Muscle layer of colon (tissue), 2 donors: ENCODE measurements at regions not wholly inside any gene's neighbourhood (a gene's known extent, or its start where the extent isn't known, plus 50 kb on each side); places are given as distances from the start of the nearest gene placed in this dataset.

ENCODE experiments used
- H3K27ac ChIP-seq: one replicate; pipeline ENCODE4 v1.7.0; 2013; ENCODE audit warnings: low read depth, mild to moderate bottlenecking, low read length, moderate library complexity
- H3K27me3 ChIP-seq, 2 donors: one replicate each; pipeline ENCODE4 v1.7.0; 2013; ENCODE audit warnings: low read length in 2 of 2, mild to moderate bottlenecking in 2 of 2; ENCODE audit not compliant: insufficient read depth in 2 of 2, control insufficient read depth in 1 of 2
- H3K36me3 ChIP-seq: one replicate; pipeline ENCODE4 v1.7.0; 2013; ENCODE audit warnings: mild to moderate bottlenecking, low read length; ENCODE audit not compliant: insufficient read depth
- H3K4me1 ChIP-seq: one replicate; pipeline ENCODE4 v1.7.0; 2013; ENCODE audit warnings: mild to moderate bottlenecking, low read length; ENCODE audit not compliant: insufficient read depth
- H3K4me3 ChIP-seq, 2 donors: one replicate each; pipeline ENCODE4 v1.7.0; 2013; ENCODE audit warnings: low read length in 2 of 2, low read depth in 1 of 2, mild to moderate bottlenecking in 1 of 2, moderate library complexity in 1 of 2
- H3K9ac ChIP-seq: one replicate; pipeline ENCODE4 v1.7.0; 2013; ENCODE audit warnings: low read length
- H3K9me3 ChIP-seq: one replicate; pipeline ENCODE4 v1.7.0; 2013; ENCODE audit warnings: mild to moderate bottlenecking, low read length
- donor health status: abdominal sarcoma.
- donor health status: Adenocarcinoma of cecum.

GRCh38 chr2:8132351-8132831 is 549.5 kb upstream of the ID2 start:
- H3K27ac ChIP-seq: no peak overlapping the region
- peaks cover 5% of the 10 kb centered on the region for H3K4me1 ChIP-seq
- no peak overlapping the region for H3K4me3 ChIP-seq
- H3K27me3 ChIP-seq: no peaks in the 10 kb centered on the region
- no peak overlapping the region for H3K9ac ChIP-seq
- no peaks in the 10 kb centered on the region for H3K36me3 ChIP-seq
- no peaks in the 10 kb centered on the region for H3K9me3 ChIP-seq

DNA sequence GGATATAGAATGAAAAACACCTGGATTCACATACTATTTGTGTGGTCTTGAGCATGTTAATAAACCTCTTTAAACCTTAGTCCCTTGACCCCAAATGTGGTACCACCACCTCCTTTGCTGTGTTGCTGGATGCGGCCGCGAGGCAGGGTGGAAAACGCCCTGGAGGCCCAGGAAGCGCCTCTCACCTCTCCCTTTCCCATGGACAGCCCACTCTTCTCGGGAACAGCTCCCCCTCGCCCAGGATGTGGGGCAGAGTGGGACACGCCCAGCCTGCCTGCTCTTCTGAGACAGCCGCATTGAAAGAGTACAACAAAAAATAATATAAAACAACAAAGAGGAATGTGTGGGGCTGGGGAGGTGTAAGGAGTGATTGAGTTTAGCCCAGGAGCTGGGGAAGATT is 549.0 kb upstream of the ID2 start:
- Histone ChIP-seq H3K27me3 (no peaks in the 10 kb centered on the region), H3K4me1 (peaks cover 5% of the 10 kb centered on the region), H3K36me3 (no peaks in the 10 kb centered on the region), H3K9me3 (no peaks in the 10 kb centered on the region), H3K4me3 (no peak overlapping the region), H3K9ac (no peak overlapping the region), H3K27ac (no peak overlapping the region)

GRCh38 chr2:8133363-8133762 is 548.5 kb upstream of the ID2 start:
- Histone ChIP-seq H3K4me1 (peaks cover 5% of the 10 kb centered on the region), H3K9me3 (no peaks in the 10 kb centered on the region), H3K36me3 (no peaks in the 10 kb centered on the region), H3K4me3 (no peak overlapping the region), H3K27me3 (no peaks in the 10 kb centered on the region), H3K9ac (no peak overlapping the region), H3K27ac (no peak overlapping the region)

- H3K27ac ChIP-seq: no peak overlapping the region
Measured at GRCh38 chr2:8133913-8134472, 547.9 kb upstream of the ID2 start.

DNA sequence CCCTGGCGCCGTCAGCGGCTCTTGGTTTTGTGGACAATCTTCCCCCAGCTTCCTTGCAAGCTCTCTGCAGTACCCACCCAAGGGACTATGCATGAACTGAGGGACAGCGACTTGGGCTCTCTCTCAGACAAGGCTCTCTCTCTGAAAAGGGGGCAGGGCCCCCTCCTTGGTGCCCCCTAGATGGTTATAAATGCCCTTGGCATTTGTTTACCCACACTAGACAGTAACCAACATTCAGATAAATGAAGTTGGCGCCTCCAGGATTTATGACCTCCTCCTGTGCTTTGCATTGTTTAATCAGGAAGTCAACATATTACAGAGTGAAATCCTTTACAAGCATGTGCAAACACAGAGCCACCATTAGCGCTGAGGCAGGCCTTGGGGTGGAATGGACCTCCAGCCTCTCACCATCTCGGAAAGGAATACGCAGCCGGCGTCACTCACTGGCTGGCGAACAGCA is 547.4 kb upstream of the ID2 start:
- H3K4me3 ChIP-seq: no peak overlapping the region
- H3K36me3 ChIP-seq: no peaks in the 10 kb centered on the region
- H3K9ac ChIP-seq: no peak overlapping the region
- H3K27me3 ChIP-seq: no peaks in the 10 kb centered on the region
- H3K27ac ChIP-seq: no peak overlapping the region
- peaks cover 5% of the 10 kb centered on the region for H3K4me1 ChIP-seq
- H3K9me3 ChIP-seq: no peaks in the 10 kb centered on the region

More at GRCh38 chr2:8133913-8134472, 547.9 kb upstream of the ID2 start:
- no peak overlapping the region for H3K9ac ChIP-seq
- no peaks in the 10 kb centered on the region for H3K9me3 ChIP-seq
- no peak overlapping the region for H3K4me3 ChIP-seq
- H3K27me3 ChIP-seq: no peaks in the 10 kb centered on the region
- no peaks in the 10 kb centered on the region for H3K36me3 ChIP-seq
- H3K4me1 ChIP-seq: peaks cover 5% of the 10 kb centered on the region

DNA sequence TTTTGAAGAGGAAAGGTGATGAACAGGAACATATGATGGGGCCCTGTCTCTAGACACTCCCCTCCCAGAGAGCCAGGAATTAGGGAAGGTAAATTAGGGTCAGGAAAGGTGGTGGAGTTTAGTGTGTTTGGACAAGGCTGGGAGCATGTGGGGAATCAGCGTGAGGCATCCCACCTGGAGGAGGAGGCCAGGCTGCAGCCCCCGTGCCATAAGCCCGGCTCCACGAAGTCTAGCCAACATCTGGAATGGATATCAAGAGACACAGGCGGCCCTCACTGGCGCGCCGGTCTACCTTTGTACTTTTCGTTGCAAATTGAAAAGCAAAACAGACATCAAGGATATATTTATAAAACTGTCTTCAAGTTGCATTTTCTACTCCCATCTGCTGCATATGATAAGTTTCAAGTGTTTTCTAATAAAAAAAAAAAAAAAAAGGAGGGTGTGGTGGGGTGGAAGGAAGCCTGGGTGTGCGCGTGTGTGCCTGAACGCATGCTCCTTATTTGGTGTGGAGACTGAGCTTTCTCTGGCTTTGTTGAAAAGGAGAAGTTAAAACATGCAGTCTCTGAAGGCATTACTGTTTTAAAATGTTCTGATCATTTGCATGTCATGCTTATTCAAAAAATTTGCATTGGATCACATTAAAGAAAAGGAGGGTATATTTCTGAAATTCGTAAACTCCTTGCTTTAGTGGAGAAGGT is 546.7 kb upstream of the ID2 start:
- no peaks in the 10 kb centered on the region for H3K36me3 ChIP-seq
- no peak overlapping the region for H3K9ac ChIP-seq
- H3K4me3 ChIP-seq: no peak overlapping the region
- H3K27ac ChIP-seq: peak overlapping the region; percentile 45
- H3K27me3 ChIP-seq: no peaks in the 10 kb centered on the region
- peaks cover 5% of the 10 kb centered on the region for H3K4me1 ChIP-seq
- H3K9me3 ChIP-seq: no peaks in the 10 kb centered on the region

- Histone ChIP-seq H3K4me1 (peaks cover 12% of the 10 kb centered on the region), H3K27ac (no peak overlapping the region), H3K36me3 (no peaks in the 10 kb centered on the region), H3K9ac (no peak overlapping the region), H3K27me3 (no peaks in the 10 kb centered on the region), H3K9me3 (no peaks in the 10 kb centered on the region), H3K4me3 (no peak overlapping the region)
Measured at GRCh38 chr2:8137801-8138200, 544.1 kb upstream of the ID2 start.

DNA sequence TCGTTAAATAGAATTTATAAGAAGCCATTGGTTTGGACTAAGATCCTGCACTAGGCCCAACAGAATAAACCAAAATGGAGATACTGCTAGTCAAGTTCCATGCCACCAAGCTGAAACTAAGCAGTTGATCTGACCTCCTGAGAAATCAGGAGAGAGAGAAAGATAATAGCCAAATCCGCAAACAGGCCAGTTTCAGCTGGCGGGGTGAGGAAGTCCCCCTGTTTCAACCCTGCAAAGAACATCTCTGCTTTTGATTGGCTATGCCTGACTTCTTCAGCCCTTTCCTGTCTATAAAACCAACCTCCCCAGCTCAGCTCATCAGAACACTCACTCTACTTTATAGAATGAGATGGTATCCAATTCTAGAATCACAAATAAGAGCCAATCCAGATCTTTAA is 543.3 kb upstream of the ID2 start:
- Histone ChIP-seq H3K4me1 (peaks cover 12% of the 10 kb centered on the region), H3K9ac (no peak overlapping the region), H3K9me3 (no peaks in the 10 kb centered on the region), H3K27me3 (no peaks in the 10 kb centered on the region), H3K4me3 (no peak overlapping the region), H3K36me3 (no peaks in the 10 kb centered on the region), H3K27ac (no peak overlapping the region)

DNA sequence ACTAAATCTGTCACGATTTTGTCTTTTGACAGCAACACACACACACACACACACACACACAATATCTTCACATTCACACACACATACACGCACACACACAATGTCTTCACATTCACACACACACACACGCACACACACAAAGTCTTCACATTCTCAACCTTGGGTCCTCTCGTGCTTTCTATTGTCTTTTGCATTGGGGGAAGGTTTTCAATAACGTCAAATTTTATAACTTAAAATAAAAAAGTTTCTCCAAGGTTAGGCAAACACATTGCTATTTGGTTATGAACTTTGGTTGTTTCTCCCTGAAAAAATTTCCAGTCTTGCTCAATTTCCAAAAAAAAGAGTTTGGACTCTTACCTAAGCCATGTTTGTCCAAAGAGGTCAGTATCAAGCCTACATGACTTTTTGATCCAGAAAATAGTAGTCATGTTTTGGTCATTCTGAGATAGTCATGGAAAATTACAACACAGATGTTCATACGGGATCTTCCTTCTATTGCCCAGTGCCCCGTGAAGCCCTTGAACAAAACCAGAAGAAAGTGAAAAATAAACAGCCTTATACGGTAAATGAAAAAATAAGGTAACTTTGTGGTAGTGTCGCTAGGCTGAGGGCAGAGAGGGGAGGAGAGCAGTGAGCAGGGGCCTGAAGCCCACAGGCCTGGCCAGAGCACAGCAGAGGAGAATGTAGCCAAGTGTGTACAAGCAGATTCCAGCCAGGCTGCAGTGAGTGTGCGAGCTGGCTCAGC is 542.8 kb upstream of the ID2 start:
- H3K27me3 ChIP-seq: no peaks in the 10 kb centered on the region
- peaks cover 12% of the 10 kb centered on the region for H3K4me1 ChIP-seq
- H3K4me3 ChIP-seq: no peak overlapping the region
- no peak overlapping the region for H3K9ac ChIP-seq
- H3K27ac ChIP-seq: no peak overlapping the region
- no peaks in the 10 kb centered on the region for H3K9me3 ChIP-seq
- H3K36me3 ChIP-seq: no peaks in the 10 kb centered on the region

DNA sequence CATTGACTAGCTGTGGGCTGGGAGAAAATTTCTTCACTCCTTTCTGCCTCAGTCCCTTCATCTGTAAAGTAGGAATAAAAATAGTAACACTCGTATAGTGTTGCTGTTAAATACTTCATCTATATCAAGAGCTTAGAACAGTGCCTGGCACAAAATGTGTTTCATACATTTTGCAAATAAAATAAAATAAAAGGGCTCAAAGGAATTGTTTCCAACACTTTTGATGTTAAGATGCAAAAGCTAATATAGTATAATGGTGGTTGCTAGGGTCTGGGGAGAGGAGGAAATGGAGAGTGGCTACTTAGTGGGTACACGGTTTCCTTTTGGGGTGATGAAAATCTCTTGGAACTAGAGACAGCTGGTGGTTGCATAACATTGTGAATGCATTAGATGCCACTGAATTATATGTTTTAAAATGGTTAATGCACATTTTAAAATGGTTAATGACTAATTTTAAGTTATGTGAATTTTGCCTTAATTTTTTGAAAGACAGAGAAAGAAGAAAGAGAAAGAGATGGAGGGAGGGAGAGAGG is 542.1 kb upstream of the ID2 start:
- H3K36me3 ChIP-seq: no peaks in the 10 kb centered on the region
- H3K27ac ChIP-seq: no peak overlapping the region
- no peak overlapping the region for H3K9ac ChIP-seq

DNA sequence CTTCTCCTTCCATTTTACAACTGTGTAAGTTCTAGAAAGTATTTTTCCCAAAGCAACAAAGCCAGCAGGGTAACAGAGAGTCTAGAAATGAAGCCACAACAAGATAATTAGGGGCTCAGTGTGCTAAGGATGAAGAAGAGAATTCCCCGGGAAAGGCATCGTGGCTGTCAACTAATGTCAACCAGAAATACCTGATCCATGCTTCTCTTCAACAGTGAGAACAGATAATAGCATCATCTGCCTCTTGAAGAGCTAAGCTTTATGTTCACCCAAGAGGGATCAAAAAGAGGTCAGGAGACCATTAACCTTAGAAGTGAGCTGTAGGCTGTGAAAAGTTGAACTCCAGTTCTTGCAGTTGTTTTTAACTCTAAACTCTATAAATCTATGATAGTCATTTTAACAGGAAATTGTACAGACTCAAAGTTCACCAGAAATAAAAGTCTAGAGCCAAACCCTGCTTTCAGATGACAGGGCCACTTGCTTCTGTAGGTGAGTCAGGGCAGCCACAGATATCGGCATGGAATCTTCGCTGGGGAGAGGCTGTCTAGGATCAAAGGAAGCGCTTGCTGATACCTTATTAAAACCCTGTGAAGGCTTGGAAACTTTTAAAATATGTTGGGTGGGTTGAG is 540.7 kb upstream of the ID2 start:
- H3K4me3 ChIP-seq: no peak overlapping the region
- no peak overlapping the region for H3K9ac ChIP-seq
- no peaks in the 10 kb centered on the region for H3K9me3 ChIP-seq
- peaks cover 9% of the 10 kb centered on the region for H3K4me1 ChIP-seq
- no peaks in the 10 kb centered on the region for H3K27me3 ChIP-seq
- H3K27ac ChIP-seq: no peak overlapping the region
- H3K36me3 ChIP-seq: no peaks in the 10 kb centered on the region

More for the DNA sequence above, 542.1 kb upstream of the ID2 start:
- no peak overlapping the region for H3K4me3 ChIP-seq
- no peaks in the 10 kb centered on the region for H3K9me3 ChIP-seq
- no peaks in the 10 kb centered on the region for H3K27me3 ChIP-seq
- H3K4me1 ChIP-seq: peaks cover 12% of the 10 kb centered on the region
